ENCODE measurements at regions not wholly inside any gene's neighbourhood (a gene's known extent, or its start where the extent isn't known, plus 50 kb on each side); places are given as distances from the start of the nearest gene placed in this dataset.

DNA sequence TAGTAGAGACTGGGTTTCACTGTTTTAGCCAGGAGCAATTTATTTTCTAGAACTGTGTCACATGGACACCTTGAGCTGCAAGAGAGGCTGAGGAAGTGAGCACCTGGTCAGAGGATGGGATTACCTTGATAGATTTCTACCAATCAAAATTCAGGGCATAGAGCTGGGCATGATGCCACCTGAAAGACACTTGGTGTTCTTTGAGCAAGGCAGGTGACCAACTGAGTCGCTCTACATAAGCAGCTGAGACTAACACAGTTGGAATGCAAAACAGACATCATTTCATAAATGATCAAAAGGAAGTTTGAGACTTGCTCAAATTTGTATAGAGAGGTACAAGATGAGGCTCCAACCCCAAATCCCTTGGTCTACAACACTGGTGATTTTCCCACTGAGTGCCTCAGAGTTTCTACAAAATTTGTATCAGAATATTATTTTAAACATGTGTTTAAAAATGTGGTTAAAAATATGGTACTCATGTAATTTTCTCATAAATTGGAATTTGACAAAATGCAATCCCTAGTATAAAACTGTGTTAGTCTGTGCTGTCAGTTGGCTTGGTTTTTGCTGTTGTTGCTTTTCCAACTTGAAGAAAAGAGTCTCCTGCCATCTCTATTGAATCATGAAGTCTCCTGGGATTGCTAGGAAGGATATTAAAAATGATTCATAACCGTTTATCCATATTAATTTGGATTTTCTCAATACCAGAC, 156.4 kb upstream of the MDFIC start:
- no peaks in the 10 kb centered on the region for H3K4me1 Mint-ChIP-seq (ENCODE audit: unreplicated experiment)
- no peaks in the 10 kb centered on the region for H3K9me3 Mint-ChIP-seq
- TF ChIP-seq CTCF (conservative IDR thresholded peaks at IDR 0.05) = no peak

GRCh38 chr7:114766041-114766356, 155.9 kb upstream of the MDFIC start:
- H3K4me3 Mint-ChIP-seq = no peak overlapping the region
- H3K9me3 Mint-ChIP-seq = no peaks in the 10 kb centered on the region
- no peak for DNase-seq (ENCODE audit: extremely low spot score, unreplicated experiment)
- no peak overlapping the region for H3K27ac Mint-ChIP-seq
- H3K36me3 Mint-ChIP-seq = no peaks in the 10 kb centered on the region
- no peak for TF ChIP-seq CTCF (conservative IDR thresholded peaks at IDR 0.05)
- no peaks in the 10 kb centered on the region for H3K4me1 Mint-ChIP-seq (ENCODE audit: unreplicated experiment)
- H3K27me3 Mint-ChIP-seq = no peaks in the 10 kb centered on the region

More for the DNA sequence above, 156.4 kb upstream of the MDFIC start:
- Mint-ChIP-seq H3K4me3 (no peak overlapping the region), H3K27ac (no peak overlapping the region), H3K36me3 (no peaks in the 10 kb centered on the region), H3K27me3 (no peaks in the 10 kb centered on the region)
- DNase-seq (ENCODE audit: extremely low spot score, unreplicated experiment) = no peak

DNA sequence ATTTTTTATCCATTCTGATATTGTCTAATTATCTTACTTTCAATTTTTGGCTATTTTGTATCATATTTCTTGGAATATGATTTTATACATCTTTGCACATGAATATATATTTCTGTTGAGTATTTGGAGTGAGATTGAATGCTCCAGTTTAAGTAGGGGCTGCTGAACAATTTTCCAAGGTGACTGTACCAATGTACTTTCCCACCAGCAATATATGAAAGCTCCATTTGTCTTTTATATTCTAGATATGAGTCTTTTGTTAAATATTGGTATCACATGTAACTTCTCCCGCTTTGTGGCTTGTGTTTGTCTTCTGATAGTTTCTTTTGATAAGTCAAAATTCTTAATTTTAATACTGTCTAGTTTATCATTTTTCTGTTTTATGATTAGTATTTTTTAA, 144.6 kb upstream of the MDFIC start:
- no peak for TF ChIP-seq CTCF (conservative IDR thresholded peaks at IDR 0.05)
- Mint-ChIP-seq H3K4me3 (no peak overlapping the region), H3K27ac (no peak overlapping the region), H3K4me1 (ENCODE audit: unreplicated experiment) (no peaks in the 10 kb centered on the region), H3K27me3 (no peaks in the 10 kb centered on the region), H3K9me3 (no peaks in the 10 kb centered on the region), H3K36me3 (no peaks in the 10 kb centered on the region)
- DNase-seq (ENCODE audit: extremely low spot score, unreplicated experiment) = no peak

DNA sequence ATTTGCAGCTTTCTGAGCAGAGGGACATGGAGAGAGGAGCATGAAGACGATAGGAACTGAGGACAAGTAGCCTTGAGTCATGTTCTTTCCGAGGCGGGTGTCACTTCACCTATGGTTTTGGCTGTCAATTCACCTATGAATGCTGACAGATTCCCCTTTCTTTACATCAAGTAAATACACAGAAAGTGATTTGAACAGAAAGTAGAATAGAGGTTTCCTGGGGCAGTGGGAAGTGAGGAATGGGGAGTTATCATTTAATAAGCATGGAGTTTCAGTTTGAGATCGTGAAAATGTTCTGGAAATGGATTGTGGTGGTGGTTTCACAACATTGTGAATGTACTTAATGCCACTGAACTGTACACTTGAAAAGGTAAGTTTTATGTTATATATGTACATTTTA, 138.4 kb upstream of the MDFIC start:
- TF ChIP-seq CTCF (conservative IDR thresholded peaks at IDR 0.05) = no peak
- no peak for DNase-seq (ENCODE audit: extremely low spot score, unreplicated experiment)
- H3K36me3 Mint-ChIP-seq = no peaks in the 10 kb centered on the region
- H3K4me3 Mint-ChIP-seq = no peak overlapping the region
- H3K27ac Mint-ChIP-seq = no peak overlapping the region
- H3K27me3 Mint-ChIP-seq = no peaks in the 10 kb centered on the region
- peaks cover 3% of the 10 kb centered on the region for H3K9me3 Mint-ChIP-seq
- no peaks in the 10 kb centered on the region for H3K4me1 Mint-ChIP-seq (ENCODE audit: unreplicated experiment)

GRCh38 chr7:114784177-114784576, 137.7 kb upstream of the MDFIC start:
- no peak for DNase-seq (ENCODE audit: extremely low spot score, unreplicated experiment)
- Mint-ChIP-seq H3K4me1 (ENCODE audit: unreplicated experiment) (no peaks in the 10 kb centered on the region), H3K9me3 (peaks cover 5% of the 10 kb centered on the region), H3K4me3 (no peak overlapping the region), H3K36me3 (peaks cover 1% of the 10 kb centered on the region), H3K27me3 (no peaks in the 10 kb centered on the region), H3K27ac (no peak overlapping the region)
- TF ChIP-seq CTCF (conservative IDR thresholded peaks at IDR 0.05) = no peak

DNA sequence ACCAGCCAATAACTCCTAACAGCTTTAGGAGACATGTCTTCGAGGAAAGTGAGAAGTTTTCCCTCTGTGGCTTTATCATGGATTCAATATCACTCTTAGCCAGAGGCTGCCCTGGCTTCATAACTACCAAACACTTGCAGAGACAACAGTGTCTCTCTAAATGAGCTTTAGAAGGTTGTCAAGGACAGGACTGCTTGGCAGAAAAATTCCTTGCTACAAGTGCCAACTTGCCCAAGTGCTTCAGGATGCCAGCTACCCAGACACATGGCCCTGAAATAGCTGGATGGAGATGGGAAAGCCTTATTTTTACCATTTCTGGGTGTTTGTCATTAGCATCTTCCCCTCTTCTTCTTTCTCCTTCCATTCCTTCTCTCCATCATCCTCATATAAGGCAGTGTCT, 137.1 kb upstream of the MDFIC start:
- H3K4me1 Mint-ChIP-seq (ENCODE audit: unreplicated experiment) = no peaks in the 10 kb centered on the region
- H3K36me3 Mint-ChIP-seq = peaks cover 4% of the 10 kb centered on the region
- H3K27me3 Mint-ChIP-seq = no peaks in the 10 kb centered on the region
- peaks cover 8% of the 10 kb centered on the region for H3K9me3 Mint-ChIP-seq
- no peak overlapping the region for H3K27ac Mint-ChIP-seq
- H3K4me3 Mint-ChIP-seq = no peak overlapping the region
- no peak for DNase-seq (ENCODE audit: extremely low spot score, unreplicated experiment)
- TF ChIP-seq CTCF (conservative IDR thresholded peaks at IDR 0.05) = no peak

Measured in type B pancreatic cell (in vitro differentiated cells).